Sigmoid colon (tissue), 6 donors: ENCODE measurements at regions not wholly inside any gene's neighbourhood (a gene's known extent, or its start where the extent isn't known, plus 50 kb on each side); places are given as distances from the start of the nearest gene placed in this dataset.

Source experiments
- DNase-seq: peaks from one replicate; pipeline ENCODE4 v3.0.0-alpha.2; 2019
- H3K27ac ChIP-seq, 4 donors: fragments of 200-600 bp; sonication (generic); one replicate each; pipeline ENCODE4 v1.5.1; 2016 to 2019; ENCODE audit warnings: mild to moderate bottlenecking in 1 of 4
- H3K27me3 ChIP-seq, 3 donors: fragments of 200-600 bp; sonication (generic); one replicate each; pipeline ENCODE4 v1.5.1; 2019; ENCODE audit warnings: mild to moderate bottlenecking in 1 of 3
- H3K36me3 ChIP-seq, 4 donors: fragments of 200-600 bp; sonication (generic); one replicate each; pipeline ENCODE4 v1.5.1; 2016 to 2019
- H3K4me1 ChIP-seq, 4 donors: fragments of 200-600 bp; sonication (generic); one replicate each; pipeline ENCODE4 v1.5.1; 2017 to 2019
- H3K4me3 ChIP-seq, 4 donors: fragments of 200-600 bp; sonication (generic); one replicate each; pipeline ENCODE4 v1.5.1; 2017 to 2019; ENCODE audit warnings: mild to moderate bottlenecking in 2 of 4, moderate library complexity in 1 of 4
- H3K9me3 ChIP-seq, 4 donors: fragments of 200-600 bp in 3 of 4; sonication (generic) in 3 of 4; one replicate each; pipeline versions ENCODE4 v1.5.1 to v1.6.1; 2013 to 2019
- EP300 ChIP-seq, 4 donors: sonication (generic); formaldehyde crosslinking; IDR thresholded peaks; one replicate each; pipeline ENCODE4 v1.6.1; 2017; ENCODE audit warnings: antibody characterized with exemption in 4 of 4
- POLR2A ChIP-seq, 2 donors: fragments of 450-650 bp; IDR thresholded peaks; one replicate each; pipeline ENCODE4 v1.6.1; 2016; ENCODE audit warnings: antibody characterized with exemption in 2 of 2, mild to moderate bottlenecking in 2 of 2, moderate library complexity in 2 of 2
- POLR2AphosphoS5 ChIP-seq, 4 donors: sonication (generic); formaldehyde crosslinking; IDR thresholded peaks; one replicate each; pipeline ENCODE4 v1.6.1; 2017; ENCODE audit warnings: antibody characterized with exemption in 4 of 4
- WGBS, 2 donors: extraction: QIAGEN DNeasy Blood & Tissue Kit; methylation state at CpG; one replicate each; pipeline ENCODE4 v1.1.7; 2013; 5-methylcytosine and 5-hydroxymethylcytosine counted together
- intact Hi-C: fragments of 100-400 bp; cut with DNase I; formaldehyde crosslinking; loops from one replicate; pipeline ENCODE4 v1.15.1; 2023
- TF ChIP-seq, protein P1 (sequence below), 4 experiments: fragments of 450-650 bp in 3 of 4; fragments of 200-600 bp in 1 of 4; IDR thresholded peaks; one replicate each; pipeline ENCODE4 v1.5.1; 2016 to 2019; ENCODE audit warnings: antibody characterized with exemption in 4 of 4, mild to moderate bottlenecking in 3 of 4, moderate library complexity in 2 of 4
- donor health status: healthy with polysubstance abuse.
- donor health status: healthy.

DNA sequence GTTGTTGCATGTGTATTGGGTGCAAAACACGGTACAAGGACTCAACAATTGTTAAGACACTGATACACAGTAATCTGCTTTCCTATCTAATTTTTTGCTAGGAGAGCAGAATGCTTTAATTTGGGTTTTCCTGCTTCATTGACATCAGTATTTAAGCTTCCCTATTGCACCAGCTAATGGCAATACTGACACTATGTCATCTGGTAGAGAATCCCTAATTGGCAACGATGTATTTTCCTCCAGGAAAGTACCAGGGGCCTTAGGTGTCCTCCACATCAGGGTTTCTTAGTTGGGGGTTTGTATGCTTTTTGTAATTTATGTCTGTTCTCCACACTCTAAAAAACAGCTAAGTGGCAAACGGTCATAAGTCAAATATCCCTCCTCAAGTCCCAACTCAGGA lies 76.5 kb upstream of the FRY start:
- Histone ChIP-seq H3K36me3 (no peaks in the 10 kb centered on the region), H3K27me3 (no peaks in the 10 kb centered on the region), H3K27ac (no peak overlapping the region), H3K9me3 (no peaks in the 10 kb centered on the region), H3K4me1 (no peaks in the 10 kb centered on the region), H3K4me3 (no peak overlapping the region)
- no peak for DNase-seq
- 87 to 92% methylated on average over 3 of the region's 3 CpGs for WGBS, 2 donors
- TF ChIP-seq, protein P1, sequence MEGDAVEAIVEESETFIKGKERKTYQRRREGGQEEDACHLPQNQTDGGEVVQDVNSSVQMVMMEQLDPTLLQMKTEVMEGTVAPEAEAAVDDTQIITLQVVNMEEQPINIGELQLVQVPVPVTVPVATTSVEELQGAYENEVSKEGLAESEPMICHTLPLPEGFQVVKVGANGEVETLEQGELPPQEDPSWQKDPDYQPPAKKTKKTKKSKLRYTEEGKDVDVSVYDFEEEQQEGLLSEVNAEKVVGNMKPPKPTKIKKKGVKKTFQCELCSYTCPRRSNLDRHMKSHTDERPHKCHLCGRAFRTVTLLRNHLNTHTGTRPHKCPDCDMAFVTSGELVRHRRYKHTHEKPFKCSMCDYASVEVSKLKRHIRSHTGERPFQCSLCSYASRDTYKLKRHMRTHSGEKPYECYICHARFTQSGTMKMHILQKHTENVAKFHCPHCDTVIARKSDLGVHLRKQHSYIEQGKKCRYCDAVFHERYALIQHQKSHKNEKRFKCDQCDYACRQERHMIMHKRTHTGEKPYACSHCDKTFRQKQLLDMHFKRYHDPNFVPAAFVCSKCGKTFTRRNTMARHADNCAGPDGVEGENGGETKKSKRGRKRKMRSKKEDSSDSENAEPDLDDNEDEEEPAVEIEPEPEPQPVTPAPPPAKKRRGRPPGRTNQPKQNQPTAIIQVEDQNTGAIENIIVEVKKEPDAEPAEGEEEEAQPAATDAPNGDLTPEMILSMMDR (IDR thresholded peaks at IDR 0.05), result no peak
- intact Hi-C loops, result no loop called here

DNA sequence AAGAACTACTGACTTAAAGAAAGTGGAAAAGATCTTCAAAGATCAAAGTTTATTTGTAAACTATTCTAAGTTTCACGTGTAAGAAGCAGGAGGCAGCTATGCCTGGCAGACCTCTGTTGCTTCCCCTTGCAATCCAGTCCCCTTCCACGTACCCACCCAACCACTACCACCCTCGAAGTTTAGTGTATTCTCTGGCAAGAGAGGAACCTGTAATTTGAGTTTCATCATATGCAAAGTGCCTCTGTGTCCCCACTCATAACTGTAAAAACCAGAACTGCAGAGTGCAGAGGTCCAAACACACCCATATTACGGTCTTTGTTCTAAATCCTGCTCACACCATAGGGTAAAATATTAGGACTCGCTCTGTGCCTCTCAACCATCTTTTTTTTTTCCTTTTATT lies 75.8 kb upstream of the FRY start:
- no peak overlapping the region for H3K4me3 ChIP-seq
- no peaks in the 10 kb centered on the region for H3K4me1 ChIP-seq
- no peak for TF ChIP-seq POLR2AphosphoS5 (IDR thresholded peaks at IDR 0.05)
- TF ChIP-seq, protein P1 (IDR thresholded peaks at IDR 0.05), result no peak
- no peak for TF ChIP-seq EP300 (IDR thresholded peaks at IDR 0.05)
- TF ChIP-seq POLR2A (IDR thresholded peaks at IDR 0.05), result no peak
- no peaks in the 10 kb centered on the region for H3K36me3 ChIP-seq
- H3K27ac ChIP-seq, result no peak overlapping the region
- intact Hi-C loops, result no loop called here
- no peaks in the 10 kb centered on the region for H3K27me3 ChIP-seq
- 63 to 75% methylated on average over 5 of the region's 5 CpGs for WGBS, 2 donors
- H3K9me3 ChIP-seq, result no peaks in the 10 kb centered on the region
- DNase-seq, result no peak

DNA sequence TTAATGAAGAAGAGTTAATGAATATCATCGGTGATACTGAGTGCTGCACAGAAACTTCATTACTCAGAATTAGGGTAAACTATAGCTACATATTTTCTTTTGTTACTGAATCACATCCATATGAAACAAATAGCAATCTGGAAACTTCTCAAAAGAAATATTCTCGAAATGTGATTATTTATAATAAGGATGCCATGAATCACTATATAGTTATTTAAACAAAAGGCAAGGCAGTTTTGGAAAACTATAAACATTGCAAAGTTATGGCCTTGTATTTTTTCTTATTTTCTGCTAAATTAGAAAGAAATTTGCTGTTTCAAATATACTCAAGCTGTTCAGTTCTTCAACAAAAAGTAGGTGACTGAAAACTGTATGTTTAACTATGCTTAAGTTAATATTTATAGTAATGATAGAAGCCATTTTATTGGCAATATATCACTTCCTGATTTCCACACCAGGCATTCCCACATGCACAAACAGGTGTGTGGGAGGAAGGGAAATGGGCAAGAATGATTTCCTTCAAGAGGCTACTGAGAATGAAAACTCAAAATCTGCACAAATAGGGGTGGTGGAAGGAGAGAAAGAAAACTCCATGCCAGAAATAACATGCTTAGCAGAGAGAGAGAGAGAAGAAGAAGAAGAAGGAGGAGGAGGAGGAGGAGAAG lies 74.5 kb upstream of the FRY start:
- H3K4me3 ChIP-seq, result no peak overlapping the region
- H3K4me1 ChIP-seq, result no peaks in the 10 kb centered on the region
- H3K27ac ChIP-seq, result no peak overlapping the region
- 81 to 83% methylated on average over 2 of the region's 2 CpGs for WGBS, 2 donors
- intact Hi-C loops, result no loop called here
- DNase-seq, result no peak
- H3K9me3 ChIP-seq, result no peaks in the 10 kb centered on the region
- H3K36me3 ChIP-seq, result no peaks in the 10 kb centered on the region
- no peak for TF ChIP-seq EP300 (IDR thresholded peaks at IDR 0.05)
- no peak for TF ChIP-seq POLR2AphosphoS5 (IDR thresholded peaks at IDR 0.05)
- no peak for TF ChIP-seq POLR2A (IDR thresholded peaks at IDR 0.05)
- TF ChIP-seq, protein P1 (IDR thresholded peaks at IDR 0.05), result no peak
- no peaks in the 10 kb centered on the region for H3K27me3 ChIP-seq

DNA sequence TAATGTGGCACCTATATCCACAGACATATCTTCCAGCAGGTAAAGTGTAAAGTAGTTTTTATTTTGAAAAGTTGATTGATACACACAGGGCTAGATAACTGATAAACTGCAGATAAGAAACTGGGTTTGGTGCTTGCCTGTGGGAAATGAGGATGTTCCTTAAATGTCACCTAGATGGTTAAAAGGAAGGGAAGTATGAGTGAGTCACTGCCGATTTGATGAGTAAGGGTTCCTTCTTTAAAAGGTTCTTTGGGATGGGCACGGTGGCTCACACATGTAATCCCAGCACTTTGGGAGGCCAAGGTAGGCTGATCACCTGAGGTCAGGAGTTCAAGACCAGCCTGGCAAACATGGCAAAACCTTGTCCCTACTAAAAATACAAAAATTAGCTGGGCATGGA lies 73.8 kb upstream of the FRY start:
- intact Hi-C loops, result no loop called here
- no peak overlapping the region for H3K27ac ChIP-seq
- H3K36me3 ChIP-seq, result no peaks in the 10 kb centered on the region
- no peak for DNase-seq
- H3K9me3 ChIP-seq, result no peaks in the 10 kb centered on the region
- 86 to 90% methylated on average over 2 of the region's 2 CpGs for WGBS, 2 donors
- no peaks in the 10 kb centered on the region for H3K27me3 ChIP-seq
- no peak overlapping the region for H3K4me3 ChIP-seq
- TF ChIP-seq POLR2AphosphoS5 (IDR thresholded peaks at IDR 0.05), result no peak
- TF ChIP-seq, protein P1 (IDR thresholded peaks at IDR 0.05), result no peak
- no peaks in the 10 kb centered on the region for H3K4me1 ChIP-seq

DNA sequence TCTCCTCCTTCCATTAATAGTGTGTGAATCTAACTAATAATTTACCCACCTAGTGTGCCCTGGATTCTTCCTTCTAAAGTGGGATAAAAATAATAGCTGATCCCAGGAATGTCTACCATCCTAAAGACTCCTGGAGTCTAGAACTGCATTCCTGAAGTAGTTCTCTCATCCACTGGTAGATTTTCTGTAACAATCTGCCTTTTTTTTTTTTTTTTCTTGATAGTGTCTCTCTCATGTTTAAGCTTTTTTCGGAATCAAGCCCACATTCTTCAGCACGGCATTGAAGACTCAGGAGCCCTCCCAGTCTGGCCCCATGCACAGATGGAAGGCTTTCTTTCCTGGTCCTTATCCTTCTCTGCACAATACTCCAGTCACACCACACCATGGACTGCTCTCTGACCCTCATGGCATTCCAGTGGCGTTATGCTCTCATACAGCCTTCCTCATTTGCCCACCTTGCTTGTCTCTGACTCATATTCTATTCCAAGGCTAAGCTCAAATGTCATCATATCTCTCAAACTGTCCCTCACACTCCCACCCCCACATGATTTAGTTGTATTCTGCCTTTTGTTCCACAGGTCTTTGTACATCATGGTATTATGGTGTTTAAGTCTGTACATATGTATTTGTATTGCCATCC lies 68.7 kb upstream of the FRY start:
- Histone ChIP-seq H3K4me3 (no peak overlapping the region), H3K27me3 (no peaks in the 10 kb centered on the region), H3K36me3 (no peaks in the 10 kb centered on the region), H3K4me1 (peaks cover 0 to 10% (median 2%) of the 10 kb centered on the region in 4 donors), H3K9me3 (no peaks in the 10 kb centered on the region), H3K27ac (no peak overlapping the region)
- DNase-seq, result no peak
- 88 to 90% methylated on average over 3 of the region's 3 CpGs for WGBS, 2 donors
- no peak for TF ChIP-seq POLR2AphosphoS5 (IDR thresholded peaks at IDR 0.05)
- intact Hi-C loops, result no loop called here
